NCI-H146 (cell line): ENCODE measurements at regions not wholly inside any gene's neighbourhood (a gene's known extent, or its start where the extent isn't known, plus 50 kb on each side); places are given as distances from the start of the nearest gene placed in this dataset.

Experiments used
- DNase-seq: peaks from one replicate; lab custom pipeline; 2025; lab: John Stamatoyannopoulos, UW

- no peak for DNase-seq
Observed at GRCh38 chr3:157581371-157581770, 78.2 kb upstream of the VEPH1 start.

- DNase-seq: no peak
Observed at GRCh38 chr3:157578181-157578580, 75.0 kb upstream of the VEPH1 start.

- DNase-seq: no peak
Observed at GRCh38 chr3:157574531-157574930, 71.3 kb upstream of the VEPH1 start.

- no peak for DNase-seq
Observed at GRCh38 chr3:157573780-157574378, 70.7 kb upstream of the VEPH1 start.

GRCh38 chr3:157573281-157573680, 70.1 kb upstream of the VEPH1 start:
- no peak for DNase-seq

GRCh38 chr3:157572559-157573270, 69.5 kb upstream of the VEPH1 start:
- peak; percentile 74 for DNase-seq

GRCh38 chr3:157566596-157566995, 63.4 kb upstream of the VEPH1 start:
- no peak for DNase-seq

GRCh38 chr3:157559401-157559800, 56.2 kb upstream of the VEPH1 start:
- no peak for DNase-seq
